Muscle of arm (tissue), 1 donor: ENCODE measurements at regions not wholly inside any gene's neighbourhood (a gene's known extent, or its start where the extent isn't known, plus 50 kb on each side); places are given as distances from the start of the nearest gene placed in this dataset.
A peak's percentile ranks its signal among the peaks of the same experiment; 100 is the strongest.

Experiments
- DNase-seq: peaks from one replicate; pipeline ENCODE4 v3.0.0-alpha.2; 2013

DNA sequence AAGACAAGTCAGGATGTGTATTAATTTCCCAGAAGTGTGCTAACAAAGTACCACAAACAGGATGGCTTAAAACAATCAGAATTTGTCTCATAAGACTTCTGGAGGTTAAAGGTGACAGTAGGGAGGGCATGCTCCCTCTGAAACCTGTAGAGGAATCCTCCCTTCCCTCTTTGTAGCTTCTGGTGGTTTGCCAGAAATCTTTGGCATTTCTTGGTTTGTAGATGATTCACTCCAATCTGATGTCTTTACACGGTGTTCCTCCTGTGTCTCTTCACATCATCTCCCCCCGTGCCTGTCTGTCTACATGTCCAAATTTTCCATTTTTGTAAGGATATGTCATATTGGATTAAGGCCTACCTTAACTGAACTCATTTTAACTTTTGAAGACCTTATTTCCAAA, 471.5 kb downstream of the ZNF608 start:
- no peak for DNase-seq

DNA sequence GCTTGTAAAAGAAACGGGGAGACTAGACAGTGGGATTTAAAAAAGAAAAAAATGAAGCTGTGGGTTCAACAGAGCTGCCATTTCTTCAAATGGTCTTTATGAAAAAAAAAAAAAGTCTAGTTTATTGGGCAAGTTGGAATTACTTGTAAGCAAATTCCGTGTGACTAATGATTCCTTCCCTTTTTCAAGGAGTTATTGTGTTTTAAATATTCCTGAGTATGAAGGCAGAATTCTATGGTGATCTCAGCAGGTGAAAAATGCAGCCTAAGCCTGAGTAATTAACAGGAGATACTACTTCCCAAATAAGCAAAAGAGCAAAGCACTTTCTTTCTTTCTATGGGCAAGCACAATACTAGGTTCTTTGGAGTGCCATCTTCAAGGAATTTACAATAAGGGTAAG, 481.9 kb downstream of the ZNF608 start:
- no peak for DNase-seq

DNA sequence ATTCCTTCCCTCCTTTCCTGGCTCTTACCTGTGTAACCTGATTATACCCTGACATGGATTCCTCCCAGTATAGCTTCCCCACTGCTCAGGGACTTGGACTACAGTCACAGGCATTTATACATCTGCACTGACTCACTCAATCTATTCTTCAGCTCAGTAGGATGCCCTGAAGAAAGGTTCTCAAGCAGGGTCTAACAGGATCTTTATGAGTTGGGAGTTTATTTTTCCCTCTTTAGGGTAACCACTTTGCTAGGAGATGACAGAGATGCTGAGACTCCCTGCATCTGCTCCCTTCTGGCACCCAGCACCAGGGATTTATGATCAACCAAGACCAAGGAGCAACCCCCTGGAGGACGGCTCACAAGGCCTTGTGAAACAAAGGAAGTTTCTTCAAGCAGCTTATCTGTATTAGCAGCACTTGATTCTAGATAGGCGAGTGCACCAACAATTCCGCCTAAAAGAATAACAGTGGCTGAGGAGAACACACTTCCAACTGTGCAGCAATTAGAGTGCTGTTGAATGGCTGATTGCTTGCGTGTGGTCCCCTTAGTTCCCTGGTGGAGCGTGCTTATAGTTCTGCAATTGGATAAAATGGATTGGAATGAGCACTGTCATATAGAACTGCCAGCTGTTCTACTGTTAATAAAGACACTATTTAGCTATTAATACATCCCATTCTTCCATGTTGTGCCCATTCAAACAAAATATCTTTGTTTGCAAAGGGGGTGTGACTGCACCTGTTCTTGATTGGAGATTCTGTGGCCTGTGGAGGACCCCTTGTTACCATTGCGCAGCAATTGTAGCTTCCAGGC, 482.6 kb downstream of the ZNF608 start:
- no peak for DNase-seq

DNA sequence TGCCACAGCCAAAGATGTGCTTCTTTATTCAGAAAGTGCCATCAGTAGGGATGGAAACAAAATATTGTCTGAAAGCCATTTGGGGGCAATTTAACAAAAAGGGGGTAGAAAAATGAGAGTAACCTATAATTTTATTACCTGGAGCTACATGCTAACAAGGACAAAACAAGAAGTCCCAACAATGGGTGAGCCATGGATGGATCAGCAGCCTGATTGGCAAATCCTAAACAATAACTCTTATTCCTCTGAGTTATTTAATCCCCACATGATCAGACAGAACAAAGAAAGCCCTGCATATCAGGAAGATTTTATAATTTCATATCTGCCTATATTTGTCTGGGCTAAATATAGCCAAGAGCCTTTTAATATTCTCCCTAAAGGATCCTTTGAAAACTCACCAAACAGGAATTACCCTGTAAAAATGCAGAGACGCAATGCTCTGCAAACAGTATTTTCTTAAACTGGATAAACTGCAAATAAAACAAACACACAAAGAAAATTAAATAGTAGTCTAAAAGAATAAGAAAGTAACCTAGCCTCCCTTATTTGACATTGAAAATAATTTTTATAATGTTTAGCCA, 483.4 kb downstream of the ZNF608 start:
- no peak for DNase-seq

DNA sequence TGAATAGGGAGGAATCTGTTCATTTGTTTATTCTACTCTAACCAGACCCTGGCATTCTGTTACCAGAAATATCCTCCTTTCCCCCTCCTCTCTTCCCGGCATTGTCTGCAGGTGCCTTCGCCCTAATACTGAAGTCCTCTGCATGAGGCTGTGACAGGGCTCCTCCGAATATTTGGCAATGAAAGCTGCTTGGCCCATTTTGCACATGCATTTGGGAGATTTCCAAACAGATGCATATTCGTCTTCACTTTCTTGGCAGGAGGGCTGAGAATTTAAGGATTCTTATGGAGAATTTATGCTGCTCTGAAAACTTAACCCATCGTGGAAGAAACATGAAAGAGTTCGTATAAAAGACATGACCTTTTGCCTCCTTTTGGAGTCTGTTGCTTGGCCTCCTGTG, 484.0 kb downstream of the ZNF608 start:
- peak; percentile 78 for DNase-seq

DNA sequence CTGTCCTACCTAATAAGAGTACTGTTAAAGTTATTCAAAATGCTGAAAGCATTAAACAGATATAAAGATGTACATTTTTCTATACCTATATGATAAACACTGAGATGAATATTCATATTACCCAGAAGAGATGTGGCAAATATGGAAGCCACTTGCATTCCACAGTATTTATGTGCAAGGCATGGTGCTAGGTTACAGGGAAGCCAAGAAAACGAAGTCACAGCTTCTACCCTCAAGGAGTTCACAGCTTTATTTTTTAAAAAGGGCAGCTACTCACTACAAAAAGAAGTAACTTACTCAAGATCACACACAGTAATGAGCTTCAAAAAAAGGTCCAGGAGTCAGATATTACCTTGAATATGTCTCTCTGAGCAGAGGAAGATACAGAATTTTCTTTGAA, 484.6 kb downstream of the ZNF608 start:
- DNase-seq = no peak

DNA sequence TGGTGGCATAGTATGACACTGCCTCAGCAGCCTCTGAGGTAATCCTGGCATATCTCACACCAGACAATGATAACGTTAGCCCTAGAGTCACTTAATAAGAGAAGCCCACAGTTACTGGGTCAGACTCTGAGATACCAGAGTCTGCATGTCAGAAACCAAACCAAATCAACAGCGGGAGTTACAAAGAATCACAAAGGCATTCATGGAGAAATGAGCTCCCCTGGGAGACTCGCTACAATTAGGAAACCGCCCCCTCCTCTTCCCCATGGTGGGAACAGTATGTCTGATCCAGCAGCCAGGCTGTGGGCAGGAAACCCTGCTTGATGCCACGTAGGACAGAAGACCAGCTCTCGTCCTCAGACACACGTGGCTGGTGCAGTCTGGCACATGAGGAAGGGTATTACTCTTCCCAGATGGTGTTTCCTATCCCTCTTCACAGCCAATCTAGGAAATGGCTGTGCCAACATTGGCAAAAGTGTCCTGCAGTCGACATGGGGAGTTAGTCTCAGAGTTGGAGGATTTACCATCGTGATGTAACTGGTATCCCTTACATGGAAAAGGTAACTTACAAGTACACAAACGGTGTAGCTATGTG, 485.4 kb downstream of the ZNF608 start:
- DNase-seq = no peak

DNA sequence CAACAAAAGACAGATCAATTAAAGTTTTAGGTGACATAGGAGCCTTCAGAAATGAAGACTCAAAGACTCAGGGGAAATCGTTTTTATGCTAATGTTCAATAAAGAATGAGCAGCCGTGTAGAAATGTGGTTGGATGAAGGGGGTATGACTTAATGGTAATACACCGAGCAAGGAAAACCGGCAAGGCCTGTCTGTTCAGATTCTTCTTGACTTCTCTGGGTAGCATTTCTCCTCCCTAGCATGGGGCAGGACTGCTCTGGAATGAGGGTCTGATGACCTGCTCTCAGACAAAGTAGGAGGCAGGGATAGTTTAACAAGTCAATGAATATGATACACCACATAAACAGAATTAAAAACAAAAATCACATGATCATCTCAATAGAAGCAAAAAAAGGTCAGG, 487.4 kb downstream of the ZNF608 start:
- DNase-seq = no peak

DNA sequence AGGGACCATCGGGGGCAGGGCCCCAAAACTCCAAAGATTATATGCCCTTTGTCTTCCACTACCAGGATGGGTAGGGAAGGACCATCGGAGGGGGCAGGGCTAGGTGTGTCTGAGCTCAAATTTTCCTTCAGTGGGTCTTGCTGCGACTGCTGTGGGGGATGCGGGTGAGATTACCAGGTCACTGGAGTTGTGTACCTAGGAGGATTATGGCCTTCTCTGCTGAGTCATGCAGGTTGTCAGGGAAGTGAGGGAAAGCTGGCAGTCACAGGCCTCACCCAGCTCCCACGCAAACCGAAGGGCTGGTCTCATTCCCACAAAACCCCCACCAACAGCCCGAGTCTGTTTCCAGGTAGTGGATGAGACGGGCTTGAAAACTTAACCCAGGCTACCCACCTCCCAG, 489.4 kb downstream of the ZNF608 start:
- DNase-seq = no peak

DNA sequence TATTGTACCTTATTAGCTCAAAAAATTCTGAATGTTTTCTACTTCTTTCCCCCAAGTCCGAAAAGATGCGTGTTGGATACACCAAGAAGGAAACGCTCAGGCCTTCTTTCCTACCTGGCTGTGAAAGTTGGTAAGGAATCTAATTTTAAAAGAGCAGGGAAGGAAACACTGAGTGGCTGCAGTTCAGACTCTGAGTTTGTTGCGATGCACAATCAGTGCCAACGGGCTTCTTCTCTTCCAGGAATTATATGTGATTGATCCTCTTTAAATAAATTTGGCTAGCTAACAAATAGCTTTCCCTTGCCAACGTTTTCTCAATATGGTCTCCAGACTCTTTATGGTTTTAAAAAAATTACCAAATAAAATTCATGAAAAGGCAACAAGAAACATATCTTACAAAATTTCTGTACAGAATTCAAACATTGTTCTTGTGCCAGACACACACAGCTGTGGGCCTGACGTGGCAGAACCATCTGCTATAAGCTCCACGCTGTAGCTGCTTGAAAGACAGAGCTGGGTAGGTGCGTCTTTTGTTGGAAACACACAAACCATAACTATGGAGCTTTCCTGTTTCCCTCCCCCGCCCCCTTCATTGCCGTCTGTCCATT, 493.1 kb downstream of the ZNF608 start:
- DNase-seq = peak; percentile 73

DNA sequence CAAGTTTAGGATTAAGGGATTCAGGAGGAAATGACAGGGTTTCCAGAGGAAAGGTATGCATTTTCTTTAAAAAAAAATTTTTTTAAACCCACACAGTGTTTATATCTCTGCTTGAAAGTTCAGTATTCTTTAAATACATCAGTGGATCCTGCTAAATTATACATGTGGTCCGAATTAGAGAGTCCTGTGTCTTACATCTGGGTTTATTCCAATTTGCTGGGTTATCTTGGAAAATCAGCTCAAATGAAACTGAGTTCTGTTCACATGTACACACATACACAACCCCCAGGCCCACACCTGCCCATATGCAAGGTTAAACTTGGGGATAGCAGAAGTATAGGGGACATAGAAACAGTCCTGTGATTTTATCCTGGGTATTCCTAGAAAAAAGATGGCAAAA, 493.7 kb downstream of the ZNF608 start:
- DNase-seq = no peak

DNA sequence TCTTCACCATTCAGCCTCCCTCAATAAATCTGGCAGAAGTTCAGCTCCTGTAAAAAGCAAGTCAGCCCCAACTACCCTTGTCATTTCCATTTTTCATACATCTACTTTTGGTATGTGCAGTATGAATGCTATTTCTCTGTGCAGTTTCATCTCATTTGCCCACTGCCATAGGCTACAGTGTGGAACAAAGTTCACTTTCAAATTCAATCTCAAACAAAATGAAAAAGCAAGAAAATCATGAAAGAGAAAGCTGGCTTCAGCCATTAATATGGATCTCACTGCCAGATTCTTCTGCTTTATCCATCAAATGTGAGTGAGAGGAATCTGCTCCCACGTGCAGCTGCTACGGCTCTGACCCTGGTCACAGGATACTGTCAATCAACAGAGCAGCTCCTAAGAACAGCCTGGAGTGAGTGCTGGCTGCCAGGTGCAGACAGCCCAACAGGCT, 494.2 kb downstream of the ZNF608 start:
- DNase-seq = peak; percentile 49

DNA sequence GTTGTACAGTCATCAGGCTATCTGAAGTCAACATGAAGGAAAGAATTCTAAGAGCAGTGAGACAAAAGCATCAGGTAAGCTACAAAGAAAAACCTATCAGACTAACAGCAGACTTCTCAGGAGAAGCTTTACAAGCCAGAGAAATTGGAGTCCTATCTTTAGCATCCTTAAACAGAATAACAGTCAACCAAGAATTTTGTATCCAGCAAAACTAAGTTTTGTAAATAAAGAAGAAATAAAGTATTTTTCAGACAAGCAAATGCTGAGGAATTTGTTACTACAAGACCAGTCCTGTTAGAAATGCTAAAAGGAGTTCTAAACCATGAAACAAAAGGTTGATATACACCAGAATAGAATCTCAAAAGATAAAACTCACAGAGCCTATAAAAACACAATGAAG, 501.2 kb downstream of the ZNF608 start:
- DNase-seq = no peak

DNA sequence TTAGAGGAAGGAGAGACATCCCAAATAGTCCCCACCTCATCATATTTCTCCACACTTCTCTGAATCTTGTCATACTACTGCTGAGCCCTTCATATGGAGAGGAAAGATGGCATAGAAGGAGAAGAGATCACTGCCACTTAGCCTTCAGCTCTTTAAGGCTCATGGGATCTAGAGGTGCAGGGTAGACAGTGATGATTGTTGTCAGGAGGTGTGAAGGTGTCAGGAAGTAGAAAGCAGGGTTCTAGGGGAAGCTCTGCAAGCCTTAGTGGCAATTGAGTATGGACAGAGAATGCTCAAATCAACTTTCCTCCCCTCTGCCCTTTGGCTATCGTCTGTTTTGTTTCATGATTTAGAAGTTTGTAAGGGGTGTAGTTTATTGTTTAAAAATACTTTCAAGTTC, 505.7 kb downstream of the ZNF608 start:
- no peak for DNase-seq

DNA sequence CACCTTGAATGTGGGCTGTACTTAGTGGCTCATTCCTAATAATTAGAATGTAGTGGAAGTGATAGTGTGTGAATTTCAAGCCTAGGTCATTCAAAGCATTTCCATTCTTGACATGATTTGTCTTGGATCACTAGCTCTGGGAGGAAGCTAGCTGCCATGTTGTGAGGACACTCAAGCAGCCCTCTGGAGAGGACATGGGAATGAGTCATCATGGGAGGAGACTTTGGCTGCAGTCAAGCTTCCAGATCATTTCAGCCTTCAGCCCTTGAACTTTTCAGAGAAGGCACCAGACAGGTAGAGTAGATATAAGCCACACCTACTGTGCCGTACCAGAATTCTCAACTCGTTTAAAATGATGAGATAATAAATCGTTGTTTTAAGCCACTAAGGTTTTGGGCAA, 506.9 kb downstream of the ZNF608 start:
- DNase-seq = no peak

DNA sequence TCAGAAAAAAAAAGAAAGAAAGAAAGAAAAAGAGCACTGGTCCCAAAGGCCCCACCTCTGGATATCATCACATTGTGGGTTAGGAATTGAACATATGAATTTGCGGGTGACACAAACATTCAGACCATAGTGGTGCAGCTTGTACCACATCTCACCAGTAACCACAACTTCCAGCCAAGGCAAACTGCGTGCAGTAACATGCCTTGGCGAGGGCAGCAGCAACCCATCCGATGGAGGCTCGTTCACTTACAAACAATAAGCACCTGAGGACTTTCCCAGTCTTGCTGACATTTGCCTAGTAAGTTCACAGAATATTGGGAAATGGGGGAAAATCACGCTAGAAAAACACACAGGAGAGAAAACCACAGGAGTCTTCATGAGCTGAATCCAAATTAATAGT, 508.1 kb downstream of the ZNF608 start:
- DNase-seq = no peak

DNA sequence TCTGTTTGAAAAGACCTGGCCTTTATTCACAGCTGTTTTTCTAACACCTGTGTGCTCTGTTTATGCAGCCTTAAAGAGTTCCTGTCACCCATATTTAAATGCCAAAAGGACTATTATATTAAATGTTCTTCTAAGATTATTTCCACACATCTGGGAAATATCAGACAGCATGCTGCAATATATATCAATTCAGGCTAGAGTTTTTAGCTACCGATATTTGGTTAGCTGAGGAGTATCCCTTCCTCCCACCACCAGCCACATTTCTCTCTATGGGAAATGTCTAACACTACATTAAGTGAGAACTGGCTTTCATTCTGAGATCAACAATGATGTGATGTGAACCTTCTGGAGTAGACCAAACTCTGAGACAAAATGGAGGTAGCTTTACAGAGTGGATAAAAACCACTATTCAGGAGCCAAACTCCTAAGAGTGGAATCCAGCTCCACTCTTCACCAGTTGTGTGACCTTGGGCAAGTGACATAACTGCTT, 509.2 kb downstream of the ZNF608 start:
- peak; percentile 23 for DNase-seq

DNA sequence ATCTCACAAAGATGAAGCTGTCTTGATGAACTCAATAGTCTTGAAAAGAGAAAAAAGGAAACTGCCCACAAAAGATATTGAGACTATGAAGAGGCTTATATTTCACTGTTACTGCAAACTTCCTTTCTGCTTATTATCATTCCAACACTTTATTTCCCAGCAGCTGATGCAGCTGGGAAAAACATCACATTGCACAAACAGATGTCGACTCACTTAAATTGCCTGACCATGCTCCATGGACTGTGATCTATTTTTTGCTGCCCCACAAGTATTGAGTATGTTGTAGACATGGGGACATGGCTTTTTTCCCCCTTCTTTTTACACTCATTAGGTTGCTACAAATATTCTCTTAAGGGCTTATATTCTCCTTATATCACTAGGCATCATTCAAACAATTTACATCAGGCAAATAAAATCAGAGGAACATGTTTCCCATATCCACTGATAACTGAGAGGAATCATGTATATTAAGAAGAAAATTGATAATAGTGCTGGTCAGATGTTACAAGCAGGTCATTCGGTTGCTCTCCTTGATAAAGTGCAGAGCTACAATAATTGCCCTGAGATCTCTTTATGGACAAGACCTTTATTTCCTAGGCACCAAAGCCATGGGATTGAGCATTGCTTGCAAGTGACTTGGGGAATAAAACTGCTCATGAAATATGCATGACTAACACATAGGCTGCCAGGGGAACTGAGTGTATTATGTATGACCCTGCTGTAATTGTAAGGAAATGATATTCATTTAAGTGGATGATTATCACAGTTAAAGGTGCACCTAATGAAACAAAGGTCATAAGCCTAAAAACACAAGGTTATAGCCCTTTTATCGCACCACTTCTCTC, 509.9 kb downstream of the ZNF608 start:
- peak; percentile 65 for DNase-seq

DNA sequence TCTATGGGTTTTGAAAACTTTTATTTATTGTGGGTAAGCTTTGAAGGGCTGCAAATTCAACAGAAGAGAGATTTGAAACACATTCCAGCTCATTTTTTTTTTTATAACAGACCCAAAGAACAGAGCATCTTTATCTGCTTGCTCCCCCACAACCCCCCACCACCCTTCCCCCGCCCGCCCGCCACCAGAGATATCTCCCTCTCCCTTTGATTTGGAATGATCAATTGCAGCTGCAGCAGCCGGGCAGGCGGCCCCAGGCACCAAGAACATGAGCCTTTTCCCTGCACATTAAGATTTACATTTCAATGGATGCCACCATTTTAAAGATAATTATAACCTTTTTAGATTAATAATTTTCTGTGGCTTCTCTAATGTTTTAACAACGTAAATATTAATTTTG, 510.9 kb downstream of the ZNF608 start:
- DNase-seq = no peak

DNA sequence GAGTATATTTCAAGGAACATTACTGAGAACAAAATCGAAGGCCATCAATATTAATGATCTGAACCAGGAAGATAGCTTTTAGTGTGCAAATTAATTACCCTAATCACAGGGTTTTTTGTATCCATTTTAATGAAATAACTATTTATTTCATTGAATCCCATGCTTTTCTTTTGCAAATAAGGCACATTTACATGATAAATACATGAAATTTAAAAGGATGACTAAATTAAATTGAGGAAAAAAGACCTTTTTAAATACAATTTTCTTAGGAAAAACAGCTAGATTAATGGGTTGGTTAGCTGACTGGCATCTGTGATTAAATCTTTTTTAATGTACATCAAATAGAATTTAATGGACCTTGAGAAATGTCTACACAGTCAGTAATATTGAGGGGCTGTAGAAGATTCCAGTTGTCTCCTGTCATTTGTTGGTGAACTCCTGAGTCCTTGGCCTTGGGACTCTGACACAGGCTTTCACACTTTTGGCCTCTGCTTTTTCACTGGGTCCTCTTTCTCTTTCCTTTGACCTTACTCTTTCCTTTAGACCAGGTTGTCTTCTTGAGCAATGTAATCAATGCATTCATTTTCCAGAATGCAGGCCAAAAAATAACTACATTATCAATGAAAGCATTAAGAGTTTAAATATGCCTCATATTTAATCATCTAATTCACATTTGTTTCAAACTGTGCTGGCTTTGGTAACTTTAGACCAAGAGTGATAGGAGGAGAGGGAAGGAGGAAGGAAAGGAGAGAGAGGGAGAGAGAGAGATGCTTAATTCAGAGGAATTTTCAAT, 511.5 kb downstream of the ZNF608 start:
- no peak for DNase-seq
